K562 (cell line): ENCODE measurements at regions not wholly inside any gene's neighbourhood (a gene's known extent, or its start where the extent isn't known, plus 50 kb on each side); places are given as distances from the start of the nearest gene placed in this dataset.

Source experiments
- ATF6 ChIP-seq: sonication (generic); formaldehyde crosslinking; IDR thresholded peaks from 2 replicates; pipeline ENCODE4 v1.4.0; 2020; ENCODE audit warnings: mild to moderate bottlenecking, missing genetic modification reagents
- HLTF ChIP-seq: fragments of 450-650 bp; IDR thresholded peaks from 2 replicates; pipeline ENCODE4 v1.6.1; 2016
- POLR2AphosphoS5 ChIP-seq: IDR thresholded peaks from 2 replicates; pipeline ENCODE4 v1.6.1; 2011; ENCODE audit warnings: mild to moderate bottlenecking, low read depth, low read length, moderate library complexity; ENCODE audit not compliant: control insufficient read depth, insufficient read depth
- PRPF4 ChIP-seq: fragments of 200-400 bp; formaldehyde crosslinking; IDR thresholded peaks from one replicate; pipeline ENCODE4 v1.6.1; 2017; ENCODE audit warnings: low read length, low read depth, mild to moderate bottlenecking; ENCODE audit not compliant: insufficient read depth, poor library complexity, severe bottlenecking
- ZBTB33 ChIP-seq: sonication (generic); formaldehyde crosslinking; IDR thresholded peaks from 2 replicates; pipeline ENCODE4 v1.8.1; 2023; ENCODE audit warnings: mild to moderate bottlenecking, missing genetic modification reagents
- ZNF318 ChIP-seq, 2 experiments: fragments of 450-650 bp; IDR thresholded peaks; 2 replicates each; pipeline ENCODE4 v1.6.1; 2016; ENCODE audit warnings: mild to moderate bottlenecking in 2 of 2, borderline replicate concordance in 1 of 2, low read depth in 1 of 2, moderate library complexity in 1 of 2

GRCh38 chr10:86599729-86600128 is 54.6 kb upstream of the OPN4 start:
- TF ChIP-seq ZNF318 (IDR thresholded peaks at IDR 0.05; ENCODE audit: borderline replicate concordance in 1 of 2, low read depth in 1 of 2) (no peak), HLTF (no peak), ZBTB33 (CRISPR knock-in tag) (no peak), POLR2AphosphoS5 (no peak), ATF6 (no peak), PRPF4 (no peak)
